Fibroblast of lung (primary cell): ENCODE measurements at regions not wholly inside any gene's neighbourhood (a gene's known extent, or its start where the extent isn't known, plus 50 kb on each side); places are given as distances from the start of the nearest gene placed in this dataset.

Source experiments
- DNase-seq, 2 donors: peaks; one replicate each; pipeline versions ENCODE4 v3.0.0 to v3.0.0-alpha.2; 2010; ENCODE audit warnings: low read depth in 2 of 2
- H2AFZ ChIP-seq: 2 replicates; pipeline ENCODE4 v1.5.1; 2012; ENCODE audit warnings: low read length, control low read depth, inconsistent platforms
- H3K27ac ChIP-seq: 2 replicates; pipeline ENCODE4 v1.5.1; 2011; ENCODE audit warnings: low read length, control low read depth; ENCODE audit not compliant: insufficient read depth
- H3K27me3 ChIP-seq: 2 replicates; pipeline ENCODE4 v1.5.1; 2011; ENCODE audit warnings: mild to moderate bottlenecking, low read length; ENCODE audit not compliant: control insufficient read depth, insufficient read depth
- H3K36me3 ChIP-seq: 2 replicates; pipeline ENCODE4 v1.5.1; 2011; ENCODE audit warnings: low read length; ENCODE audit not compliant: control insufficient read depth, insufficient read depth
- H3K4me1 ChIP-seq: 2 replicates; pipeline ENCODE4 v1.5.1; 2011; ENCODE audit warnings: low read length; ENCODE audit not compliant: control insufficient read depth, insufficient read depth; ENCODE audit errors: extremely low read depth
- H3K4me2 ChIP-seq: 2 replicates; pipeline ENCODE4 v1.5.1; 2011; ENCODE audit warnings: low read length, control low read depth; ENCODE audit not compliant: insufficient read depth; ENCODE audit errors: extremely low read depth
- H3K4me3 ChIP-seq, 4 experiments: fragments of 200-600 bp in 1 of 4; sonication (generic) in 1 of 4; replicated peaks in 1 of 4; 2 replicates each; pipeline ENCODE4 v1.5.1; 2011 to 2016; ENCODE audit warnings: low read length in 4 of 4, low read depth in 3 of 4, mild to moderate bottlenecking in 3 of 4, control low read depth in 2 of 4, inconsistent platforms in 1 of 4, mixed read lengths in 1 of 4; ENCODE audit not compliant: insufficient read depth in 1 of 4; ENCODE audit errors: control extremely low read depth in 1 of 4
- H3K79me2 ChIP-seq: 2 replicates; pipeline ENCODE4 v1.5.1; 2012; ENCODE audit warnings: mild to moderate bottlenecking, low read length, inconsistent platforms; ENCODE audit not compliant: control insufficient read depth, insufficient read depth
- H3K9ac ChIP-seq: 2 replicates; pipeline ENCODE4 v1.5.1; 2011; ENCODE audit warnings: mild to moderate bottlenecking, low read length, control low read depth; ENCODE audit not compliant: insufficient read depth
- H3K9me3 ChIP-seq: 2 replicates; pipeline ENCODE4 v1.5.1; 2012; ENCODE audit warnings: low read depth, low read length; ENCODE audit not compliant: control insufficient read depth, insufficient read depth
- H4K20me1 ChIP-seq: 2 replicates; pipeline ENCODE4 v1.5.1; 2011; ENCODE audit warnings: low read length; ENCODE audit not compliant: control insufficient read depth, insufficient read depth; ENCODE audit errors: extremely low read depth
- CTCF ChIP-seq, 2 donors: IDR thresholded peaks in 1 of 2; conservative IDR thresholded peaks in 1 of 2; 1 replicate in 1 of 2; 2 replicates in 1 of 2; pipeline ENCODE4 v1.5.1; 2011 to 2012; ENCODE audit warnings: low read length in 2 of 2, control low read depth in 1 of 2, inconsistent platforms in 1 of 2, low read depth in 1 of 2, mild to moderate bottlenecking in 1 of 2
- EZH2 ChIP-seq: IDR thresholded peaks from 2 replicates; pipeline ENCODE4 v1.5.1; 2012; ENCODE audit warnings: low read length, control low read depth, mild to moderate bottlenecking; ENCODE audit errors: missing control alignments

DNA sequence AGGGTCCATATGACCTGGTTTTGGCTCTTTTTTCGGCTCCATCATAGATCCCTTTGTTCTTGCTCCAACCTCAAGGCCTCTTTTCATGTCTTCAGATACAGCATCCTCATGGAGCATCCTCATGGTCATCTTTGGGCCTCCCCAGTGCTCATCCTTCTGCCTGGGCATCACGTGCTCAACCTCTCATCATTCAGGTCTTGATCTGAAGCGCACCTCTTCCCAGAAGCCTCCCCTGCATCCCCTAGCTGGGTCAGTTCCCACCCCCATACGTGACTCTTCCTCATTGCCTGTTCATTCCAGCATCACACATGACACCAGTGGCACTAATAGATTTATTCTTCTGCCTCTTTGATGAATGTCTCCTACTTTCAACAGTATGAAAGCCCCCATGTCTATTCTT lies 192.2 kb downstream of the MIAT start:
- Histone ChIP-seq H3K9ac (no peak overlapping the region), H3K9me3 (no peaks in the 10 kb centered on the region), H4K20me1 (no peaks in the 10 kb centered on the region), H3K27me3 (peaks cover 2% of the 10 kb centered on the region), H3K4me1 (no peaks in the 10 kb centered on the region), H3K4me3 (no peak overlapping the region), H3K4me2 (no peak overlapping the region), H3K36me3 (no peaks in the 10 kb centered on the region), H3K79me2 (no peaks in the 10 kb centered on the region), H3K27ac (no peak overlapping the region), H2AFZ (no peak overlapping the region)
- no peak for DNase-seq
- TF ChIP-seq EZH2 (no peak), CTCF (conservative IDR thresholded peaks at IDR 0.05 in 1 of 2, IDR thresholded peaks at IDR 0.05 in 1 of 2; ENCODE audit: low read depth in 1 of 2, low read length in 2 of 2) (no peak)

- Histone ChIP-seq H3K9me3 (no peaks in the 10 kb centered on the region), H3K9ac (no peak overlapping the region), H3K36me3 (no peaks in the 10 kb centered on the region), H3K4me3 (no peak overlapping the region), H2AFZ (no peak overlapping the region), H3K27me3 (peaks cover 2% of the 10 kb centered on the region), H3K79me2 (no peaks in the 10 kb centered on the region), H3K4me1 (no peaks in the 10 kb centered on the region), H4K20me1 (no peaks in the 10 kb centered on the region), H3K27ac (no peak overlapping the region), H3K4me2 (no peak overlapping the region)
- no peak for DNase-seq
- TF ChIP-seq EZH2 (no peak), CTCF (conservative IDR thresholded peaks at IDR 0.05 in 1 of 2, IDR thresholded peaks at IDR 0.05 in 1 of 2; ENCODE audit: low read depth in 1 of 2, low read length in 2 of 2) (no peak)
These were observed 193.7 kb downstream of the MIAT start for GRCh38 chr22:26851125-26851524.

GRCh38 chr22:26852176-26852575 lies 194.8 kb downstream of the MIAT start:
- H3K9ac ChIP-seq, result no peak overlapping the region
- TF ChIP-seq CTCF (conservative IDR thresholded peaks at IDR 0.05 in 1 of 2, IDR thresholded peaks at IDR 0.05 in 1 of 2; ENCODE audit: low read depth in 1 of 2, low read length in 2 of 2), result no peak
- no peak for TF ChIP-seq EZH2
- peaks cover 7% of the 10 kb centered on the region for H3K27me3 ChIP-seq
- no peaks in the 10 kb centered on the region for H3K79me2 ChIP-seq
- H3K9me3 ChIP-seq, result no peaks in the 10 kb centered on the region
- H2AFZ ChIP-seq, result no peak overlapping the region
- no peaks in the 10 kb centered on the region for H3K4me1 ChIP-seq
- no peaks in the 10 kb centered on the region for H4K20me1 ChIP-seq
- DNase-seq, result no peak
- no peak overlapping the region for H3K27ac ChIP-seq
- no peak overlapping the region for H3K4me2 ChIP-seq
- no peak overlapping the region for H3K4me3 ChIP-seq
- no peaks in the 10 kb centered on the region for H3K36me3 ChIP-seq
